Psoas muscle (tissue), 7 donors: ENCODE measurements at regions not wholly inside any gene's neighbourhood (a gene's known extent, or its start where the extent isn't known, plus 50 kb on each side); places are given as distances from the start of the nearest gene placed in this dataset.

ENCODE experiments used
- ATAC-seq, 4 donors: fragments of 200-7000 bp; cut with Tn5 transposase; one replicate each; pipeline ENCODE4 v1.9.1; 2020; ENCODE audit warnings: moderate library complexity in 3 of 4, mild to moderate bottlenecking in 2 of 4
- DNase-seq, 2 donors: peaks; one replicate each; pipeline ENCODE4 v3.0.0-alpha.2; 2020
- H3K27ac ChIP-seq: fragments of 200-600 bp; one replicate; pipeline ENCODE4 v1.8.0; 2022
- H3K27me3 ChIP-seq, 3 donors: fragments of 200-600 bp in 1 of 3; one replicate each; pipeline versions ENCODE4 v1.6.1 to v1.8.0; 2013 to 2022; ENCODE audit warnings: low read length in 2 of 3, mild to moderate bottlenecking in 2 of 3, moderate library complexity in 1 of 3; ENCODE audit not compliant: insufficient read depth in 3 of 3
- H3K36me3 ChIP-seq, 2 donors: fragments of 200-600 bp in 1 of 2; one replicate each; pipeline versions ENCODE4 v1.6.1 to v1.8.0; 2013 to 2022; ENCODE audit warnings: low read depth in 1 of 2, mild to moderate bottlenecking in 1 of 2, moderate library complexity in 1 of 2; ENCODE audit not compliant: insufficient read depth in 1 of 2
- H3K4me1 ChIP-seq: fragments of 200-600 bp; one replicate; pipeline ENCODE4 v1.8.0; 2022
- H3K4me3 ChIP-seq: fragments of 200-600 bp; one replicate; pipeline ENCODE4 v1.8.0; 2022; ENCODE audit warnings: mild to moderate bottlenecking
- H3K9me3 ChIP-seq: fragments of 200-600 bp; one replicate; pipeline ENCODE4 v1.8.0; 2022
- CTCF ChIP-seq: fragments of 200-600 bp; IDR thresholded peaks from one replicate; pipeline ENCODE4 v1.8.0; 2022; ENCODE audit warnings: antibody characterized with exemption
- WGBS, 3 donors: extraction: QIAGEN DNeasy Blood & Tissue Kit; methylation state at CpG; one replicate each; pipeline versions ENCODE4 v1.1.6 to v1.1.7; 2013; 5-methylcytosine and 5-hydroxymethylcytosine counted together
- intact Hi-C, 2 donors: fragments of 100-400 bp; cut with DNase I; formaldehyde crosslinking; loops; one replicate each; pipeline versions ENCODE4 v1.11.0 to v1.14.2; 2022
- donor health status: healthy with polysubstance abuse.
- donor health status: DM: no; HTN: no; CAD: no; lungs with moderate emphysema.
- donor health status: Bipolar disorder and iron deficiency.
- donor health status: healthy.
- donor health status: DM: yes; HTN: yes; CAD: no.
- donor health status: DM: no; HTN: no; CAD: no.
- donor health status: DM: yes; HTN: yes; CAD: no.

- ATAC-seq (no peak), DNase-seq (no peak)
- no peaks in the 10 kb centered on the region for H3K9me3 ChIP-seq
- no peaks in the 10 kb centered on the region for H3K4me1 ChIP-seq
- no peak overlapping the region for H3K27ac ChIP-seq
- H3K27me3 ChIP-seq, result no peaks in the 10 kb centered on the region
- H3K36me3 ChIP-seq, result no peaks in the 10 kb centered on the region
- no peak overlapping the region for H3K4me3 ChIP-seq
- intact Hi-C loops, result no loop called here
- TF ChIP-seq CTCF, result no peak
Measured at GRCh38 chr5:27578279-27578678, 539.9 kb upstream of the CDH9 start.

- Histone ChIP-seq H3K27me3 (no peaks in the 10 kb centered on the region), H3K27ac (no peak overlapping the region), H3K4me1 (no peaks in the 10 kb centered on the region), H3K4me3 (no peak overlapping the region), H3K36me3 (no peaks in the 10 kb centered on the region), H3K9me3 (no peaks in the 10 kb centered on the region)
- intact Hi-C loops, result no loop called here
- no peak for DNase-seq
- WGBS, 3 donors, result 63 to 71% (median 66%) methylated on average over 4 of the region's 4 CpGs
- no peak for TF ChIP-seq CTCF
- ATAC-seq, result no peak
Measured at GRCh38 chr5:27571681-27572080, 533.3 kb upstream of the CDH9 start.

- intact Hi-C loops, result no loop called here
- H3K4me3 ChIP-seq, result no peak overlapping the region
- no peak for DNase-seq
- TF ChIP-seq CTCF, result no peak
- H3K9me3 ChIP-seq, result no peaks in the 10 kb centered on the region
- ATAC-seq, result no peak
- H3K27me3 ChIP-seq, result no peaks in the 10 kb centered on the region
- H3K4me1 ChIP-seq, result no peaks in the 10 kb centered on the region
- H3K27ac ChIP-seq, result no peak overlapping the region
- H3K36me3 ChIP-seq, result no peaks in the 10 kb centered on the region
- 53 to 59% (median 54%) methylated on average over 2 of the region's 2 CpGs for WGBS, 3 donors
Measured at GRCh38 chr5:27568811-27569210, 530.4 kb upstream of the CDH9 start.

GRCh38 chr5:27561408-27561807 is 523.0 kb upstream of the CDH9 start:
- no peak for TF ChIP-seq CTCF
- no peak for ATAC-seq
- Histone ChIP-seq H3K9me3 (no peaks in the 10 kb centered on the region), H3K27me3 (no peaks in the 10 kb centered on the region), H3K4me1 (no peaks in the 10 kb centered on the region), H3K27ac (no peak overlapping the region), H3K4me3 (no peak overlapping the region), H3K36me3 (no peaks in the 10 kb centered on the region)
- intact Hi-C loops, result no loop called here
- WGBS, 3 donors, result 87 to 95% (median 90%) methylated on average over 16 of the region's 16 CpGs
- DNase-seq, result no peak

GRCh38 chr5:27548484-27548883 is 510.1 kb upstream of the CDH9 start:
- DNase-seq (no peak), ATAC-seq (no peak)
- H3K4me1 ChIP-seq, result no peaks in the 10 kb centered on the region
- intact Hi-C loops, result no loop called here
- H3K9me3 ChIP-seq, result no peaks in the 10 kb centered on the region
- no peak overlapping the region for H3K4me3 ChIP-seq
- no peak overlapping the region for H3K27ac ChIP-seq
- H3K27me3 ChIP-seq, result no peaks in the 10 kb centered on the region
- 35 to 51% (median 37%) methylated on average over 2 of the region's 2 CpGs for WGBS, 3 donors
- no peaks in the 10 kb centered on the region for H3K36me3 ChIP-seq
- TF ChIP-seq CTCF, result no peak
